Endodermal cell (in vitro differentiated cells): ENCODE measurements at regions not wholly inside any gene's neighbourhood (a gene's known extent, or its start where the extent isn't known, plus 50 kb on each side); places are given as distances from the start of the nearest gene placed in this dataset.
A peak's percentile ranks its signal among the peaks of the same experiment; 100 is the strongest.

Source experiments
- DNase-seq: peaks from one replicate; pipeline ENCODE4 v3.0.0-alpha.2; 2017
- H3K27ac ChIP-seq: 2 replicates; pipeline ENCODE4 v1.5.1; 2013; ENCODE audit warnings: mild to moderate bottlenecking, low read depth, low read length, moderate library complexity
- H3K27me3 ChIP-seq: 2 replicates; pipeline ENCODE4 v1.6.1; 2013; ENCODE audit warnings: mild to moderate bottlenecking, low read length, moderate library complexity; ENCODE audit not compliant: insufficient read depth, control insufficient read depth, poor library complexity, severe bottlenecking
- H3K36me3 ChIP-seq: 2 replicates; pipeline ENCODE4 v1.7.0; 2013; ENCODE audit warnings: mild to moderate bottlenecking, low read length, moderate library complexity; ENCODE audit not compliant: control insufficient read depth, insufficient read depth
- H3K4me1 ChIP-seq: one replicate; pipeline ENCODE4 v1.7.0; 2013; ENCODE audit warnings: low read length; ENCODE audit not compliant: control insufficient read depth, insufficient read depth
- H3K4me3 ChIP-seq: 2 replicates; pipeline ENCODE4 v1.5.1; 2013; ENCODE audit warnings: mild to moderate bottlenecking, low read length, moderate library complexity
- H3K9ac ChIP-seq: 2 replicates; pipeline ENCODE4 v1.6.1; 2013; ENCODE audit warnings: mild to moderate bottlenecking, low read length, moderate library complexity; ENCODE audit not compliant: poor library complexity, severe bottlenecking; ENCODE audit errors: extremely low read depth
- H3K9me3 ChIP-seq: 2 replicates; pipeline ENCODE4 v1.6.1; 2013; ENCODE audit warnings: mild to moderate bottlenecking, low read length, moderate library complexity; ENCODE audit not compliant: control insufficient read depth
- H3K27ac Mint-ChIP-seq: 2 replicates; pipeline ENCODE4 v1.8.0; 2020; ENCODE audit warnings: mixed read lengths
- H3K27me3 Mint-ChIP-seq: 2 replicates; pipeline ENCODE4 v1.8.0; 2021; ENCODE audit warnings: mild to moderate bottlenecking, mixed read lengths; ENCODE audit not compliant: insufficient read depth
- H3K36me3 Mint-ChIP-seq: 2 replicates; pipeline ENCODE4 v1.8.0; 2020; ENCODE audit warnings: low read depth, mixed read lengths
- H3K4me1 Mint-ChIP-seq: 2 replicates; pipeline ENCODE4 v1.8.0; 2020; ENCODE audit warnings: mixed read lengths
- H3K4me3 Mint-ChIP-seq: 2 replicates; pipeline ENCODE4 v1.8.0; 2020; ENCODE audit warnings: mild to moderate bottlenecking, moderate library complexity, mixed read lengths
- H3K9me3 Mint-ChIP-seq: 2 replicates; pipeline ENCODE4 v1.8.0; 2020; ENCODE audit warnings: mild to moderate bottlenecking, mixed read lengths
- CTCF ChIP-seq: fragments of 200-600 bp; sonication (generic); conservative IDR thresholded peaks from 2 replicates; pipeline ENCODE4 v1.5.0; 2021; ENCODE audit warnings: antibody characterized with exemption, mild to moderate bottlenecking
- WGBS, 2 experiments: methylation state at CpG; one replicate each; pipeline versions ENCODE4 v1.1.5 to v1.1.7; 2013; ENCODE audit warnings: missing lambda C conversion rate in 2 of 2, mixed read lengths in 1 of 2; ENCODE audit not compliant: insufficient coverage in 1 of 2, insufficient read length in 1 of 2; 5-methylcytosine and 5-hydroxymethylcytosine counted together

- Histone ChIP-seq H3K4me3 (no peak overlapping the region), H3K4me1 (no peaks in the 10 kb centered on the region), H3K27ac (no peak overlapping the region), H3K9ac (no peak overlapping the region), H3K27me3 (no peaks in the 10 kb centered on the region), H3K9me3 (no peaks in the 10 kb centered on the region), H3K36me3 (no peaks in the 10 kb centered on the region)
- no peak for DNase-seq
- Mint-ChIP-seq H3K27ac (no peak overlapping the region), H3K27me3 (no peaks in the 10 kb centered on the region), H3K36me3 (no peaks in the 10 kb centered on the region), H3K4me1 (peaks cover 6% of the 10 kb centered on the region), H3K4me3 (no peak overlapping the region), H3K9me3 (no peaks in the 10 kb centered on the region)
- 95 to 96% methylated on average over 8 of the region's 8 CpGs for WGBS, 2 experiments
- no peak for TF ChIP-seq CTCF
These were observed 246.9 kb downstream of the MPDZ start for GRCh38 chr9:13032585-13032984.

GRCh38 chr9:13033959-13034693 is 245.4 kb downstream of the MPDZ start:
- Histone ChIP-seq H3K4me1 (no peaks in the 10 kb centered on the region), H3K27ac (no peak overlapping the region), H3K4me3 (no peak overlapping the region), H3K9ac (no peak overlapping the region), H3K9me3 (no peaks in the 10 kb centered on the region), H3K36me3 (no peaks in the 10 kb centered on the region), H3K27me3 (no peaks in the 10 kb centered on the region)
- Mint-ChIP-seq H3K4me1 (peaks cover 6% of the 10 kb centered on the region), H3K27ac (peak overlapping the region; percentile 45), H3K36me3 (no peaks in the 10 kb centered on the region), H3K27me3 (no peaks in the 10 kb centered on the region), H3K4me3 (no peak overlapping the region), H3K9me3 (peaks cover 3% of the 10 kb centered on the region)
- 21 to 24% methylated on average over 19 of the region's 19 CpGs for WGBS, 2 experiments
- DNase-seq: peak; percentile 91
- TF ChIP-seq CTCF: peak; percentile 91

- TF ChIP-seq CTCF: no peak
- no peak overlapping the region for H3K4me3 Mint-ChIP-seq
- Histone ChIP-seq H3K9me3 (no peaks in the 10 kb centered on the region), H3K4me3 (no peak overlapping the region), H3K4me1 (no peaks in the 10 kb centered on the region), H3K27ac (no peak overlapping the region), H3K9ac (no peak overlapping the region), H3K36me3 (no peaks in the 10 kb centered on the region), H3K27me3 (no peaks in the 10 kb centered on the region)
- H3K27me3 Mint-ChIP-seq: no peaks in the 10 kb centered on the region
- H3K27ac Mint-ChIP-seq: no peak overlapping the region
- peaks cover 5% of the 10 kb centered on the region for H3K9me3 Mint-ChIP-seq
- WGBS, 2 experiments: 94 to 100% methylated on average over 2 to 3 of the region's 3 CpGs
- H3K4me1 Mint-ChIP-seq: peaks cover 6% of the 10 kb centered on the region
- H3K36me3 Mint-ChIP-seq: no peaks in the 10 kb centered on the region
- no peak for DNase-seq
These were observed 244.8 kb downstream of the MPDZ start for GRCh38 chr9:13034694-13035002.
